Fibroblast of skin of back (primary cell): ENCODE measurements at regions not wholly inside any gene's neighbourhood (a gene's known extent, or its start where the extent isn't known, plus 50 kb on each side); places are given as distances from the start of the nearest gene placed in this dataset.

Experiments
- DNase-seq: peaks from one replicate; pipeline ENCODE4 v3.0.0-alpha.2; 2013

DNA sequence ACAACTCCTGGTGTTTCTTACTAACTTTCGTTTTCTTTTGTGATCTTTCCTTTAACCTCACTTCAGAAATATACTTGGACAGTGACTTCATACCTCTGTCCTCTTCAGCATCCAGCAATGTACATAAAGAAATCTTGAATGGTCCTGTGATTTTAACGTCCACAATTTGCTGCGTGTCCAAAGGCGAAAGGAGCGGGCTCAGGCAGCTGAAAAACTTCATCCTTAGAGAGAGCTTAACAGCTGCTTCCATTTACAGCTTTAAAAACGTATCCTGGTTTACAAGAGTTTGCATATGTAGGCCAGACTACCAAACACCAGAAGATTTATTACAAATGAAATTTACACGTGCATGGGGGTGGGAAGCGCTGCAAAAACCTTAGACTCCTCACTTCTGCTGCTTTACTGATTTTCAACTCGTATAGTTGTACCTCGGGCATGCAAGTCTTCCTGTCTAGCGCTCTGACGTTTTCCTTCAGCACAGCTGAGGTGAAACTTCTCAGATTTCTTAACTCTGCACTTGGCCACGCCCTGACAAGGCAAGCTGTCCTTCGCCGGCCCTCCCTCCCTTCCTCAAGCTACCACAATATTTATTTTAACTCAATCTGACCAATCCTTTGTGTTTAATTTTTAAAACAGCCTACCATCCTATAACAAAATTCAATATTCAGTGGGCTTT lies 406.4 kb downstream of the FAM47A start:
- DNase-seq, result peak; percentile 3

DNA sequence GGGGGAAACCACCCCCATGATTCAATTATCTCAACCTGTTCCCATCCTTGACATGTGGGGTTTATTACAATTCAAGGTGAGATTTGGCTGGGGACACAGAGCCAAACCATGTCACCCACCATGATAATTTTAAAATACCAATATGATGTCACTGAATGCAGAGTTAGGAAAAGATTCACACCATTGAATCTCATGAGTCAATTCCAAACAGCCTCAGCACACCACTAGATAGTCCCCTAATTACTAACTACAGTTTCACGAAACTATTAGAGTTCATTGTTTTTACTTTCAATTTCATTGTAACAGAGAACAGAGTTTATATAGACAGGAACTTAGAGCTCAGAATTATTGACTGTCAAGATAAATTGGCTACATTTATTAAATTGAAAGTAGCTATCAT lies 410.2 kb downstream of the FAM47A start:
- no peak for DNase-seq

DNA sequence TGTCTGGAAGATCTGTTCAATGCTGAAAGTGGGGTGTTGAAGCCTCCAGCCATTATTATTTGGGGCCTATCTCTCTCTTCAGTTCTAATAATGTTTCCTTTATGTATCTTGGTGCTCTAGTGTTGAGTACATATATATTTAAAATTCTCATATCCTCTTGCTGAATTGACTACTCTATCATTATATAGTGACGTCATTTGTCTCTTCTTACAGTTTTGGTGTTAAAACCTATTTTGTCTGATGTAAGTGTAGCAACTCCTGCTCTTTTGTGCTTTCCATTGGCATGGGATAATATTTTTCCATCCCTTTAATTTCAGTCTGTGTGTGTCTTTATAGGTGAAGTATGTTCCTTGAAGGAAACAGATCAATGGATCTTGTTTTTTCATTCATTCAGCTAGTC lies 446.0 kb downstream of the FAM47A start:
- no peak for DNase-seq
